ENCODE measurements at regions not wholly inside any gene's neighbourhood (a gene's known extent, or its start where the extent isn't known, plus 50 kb on each side); places are given as distances from the start of the nearest gene placed in this dataset.

DNA sequence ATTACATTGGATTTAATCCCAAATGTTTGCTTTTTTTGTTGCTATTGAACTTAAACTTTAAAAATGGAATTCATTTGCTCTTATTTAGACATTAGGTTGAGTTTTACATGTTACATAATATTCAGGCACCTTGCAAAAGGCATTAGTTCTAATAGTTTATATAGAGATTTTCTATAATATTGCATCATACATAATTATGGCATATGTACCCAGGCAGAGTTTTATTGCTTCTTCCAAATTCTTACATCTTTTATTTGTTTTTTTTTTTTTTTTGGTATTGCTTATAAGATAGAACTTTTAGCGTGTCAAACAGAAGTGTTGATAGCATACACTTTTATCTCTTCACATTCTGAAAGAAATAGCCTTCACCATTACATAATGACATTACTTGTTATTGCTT is 487.7 kb downstream of the GABRG1 start:
- TF ChIP-seq, protein P1, sequence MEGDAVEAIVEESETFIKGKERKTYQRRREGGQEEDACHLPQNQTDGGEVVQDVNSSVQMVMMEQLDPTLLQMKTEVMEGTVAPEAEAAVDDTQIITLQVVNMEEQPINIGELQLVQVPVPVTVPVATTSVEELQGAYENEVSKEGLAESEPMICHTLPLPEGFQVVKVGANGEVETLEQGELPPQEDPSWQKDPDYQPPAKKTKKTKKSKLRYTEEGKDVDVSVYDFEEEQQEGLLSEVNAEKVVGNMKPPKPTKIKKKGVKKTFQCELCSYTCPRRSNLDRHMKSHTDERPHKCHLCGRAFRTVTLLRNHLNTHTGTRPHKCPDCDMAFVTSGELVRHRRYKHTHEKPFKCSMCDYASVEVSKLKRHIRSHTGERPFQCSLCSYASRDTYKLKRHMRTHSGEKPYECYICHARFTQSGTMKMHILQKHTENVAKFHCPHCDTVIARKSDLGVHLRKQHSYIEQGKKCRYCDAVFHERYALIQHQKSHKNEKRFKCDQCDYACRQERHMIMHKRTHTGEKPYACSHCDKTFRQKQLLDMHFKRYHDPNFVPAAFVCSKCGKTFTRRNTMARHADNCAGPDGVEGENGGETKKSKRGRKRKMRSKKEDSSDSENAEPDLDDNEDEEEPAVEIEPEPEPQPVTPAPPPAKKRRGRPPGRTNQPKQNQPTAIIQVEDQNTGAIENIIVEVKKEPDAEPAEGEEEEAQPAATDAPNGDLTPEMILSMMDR (IDR thresholded peaks at IDR 0.05) = no peak
- TF ChIP-seq POLR2AphosphoS5 (IDR thresholded peaks at IDR 0.05) (no peak), POLR2A (IDR thresholded peaks at IDR 0.05) (no peak)
